Neural progenitor cell (in vitro differentiated cells): ENCODE measurements at regions not wholly inside any gene's neighbourhood (a gene's known extent, or its start where the extent isn't known, plus 50 kb on each side); places are given as distances from the start of the nearest gene placed in this dataset.

Source experiments
- DNase-seq: peaks from one replicate; pipeline ENCODE4 v3.0.0-alpha.2; 2016; ENCODE audit warnings: low spot score
- H2AFZ ChIP-seq: fragments of 200-600 bp; sonication (generic); replicated peaks from 2 replicates; pipeline ENCODE4 v1.6.1; 2016; ENCODE audit warnings: antibody characterized with exemption
- H3F3A ChIP-seq: fragments of 200-600 bp; sonication (generic); 2 replicates; pipeline ENCODE4 v1.6.1; 2016; ENCODE audit warnings: antibody characterized with exemption, low read depth
- H3K27ac ChIP-seq: fragments of 200-600 bp; sonication (generic); 2 replicates; pipeline ENCODE4 v1.5.1; 2016; ENCODE audit warnings: mild to moderate bottlenecking
- H3K27me3 ChIP-seq: fragments of 200-600 bp; sonication (generic); 2 replicates; pipeline ENCODE4 v1.6.1; 2016; ENCODE audit warnings: mild to moderate bottlenecking, moderate library complexity
- H3K36me3 ChIP-seq: fragments of 200-600 bp; sonication (generic); 2 replicates; pipeline ENCODE4 v1.5.1; 2016
- H3K4me1 ChIP-seq: fragments of 200-600 bp; sonication (generic); 2 replicates; pipeline ENCODE4 v1.6.1; 2016; ENCODE audit warnings: mixed run types
- H3K4me2 ChIP-seq: fragments of 200-600 bp; sonication (generic); 2 replicates; pipeline ENCODE4 v1.6.1; 2016
- H3K4me3 ChIP-seq: fragments of 200-600 bp; sonication (generic); 2 replicates; pipeline ENCODE4 v1.5.1; 2016
- H3K79me2 ChIP-seq: fragments of 200-600 bp; sonication (generic); 2 replicates; pipeline ENCODE4 v1.6.1; 2016; ENCODE audit warnings: low read depth
- H3K9ac ChIP-seq: fragments of 200-600 bp; sonication (generic); 2 replicates; pipeline ENCODE4 v1.6.1; 2016
- H3K9me3 ChIP-seq: fragments of 200-600 bp; sonication (generic); 2 replicates; pipeline ENCODE4 v1.5.1; 2016; ENCODE audit warnings: low read depth
- H4K20me1 ChIP-seq: fragments of 200-600 bp; sonication (generic); 2 replicates; pipeline ENCODE4 v1.6.1; 2016; ENCODE audit warnings: low read depth
- H3K27ac Mint-ChIP-seq: 3 replicates; pipeline ENCODE4 v1.8.0; 2021; ENCODE audit warnings: mixed read lengths
- H3K27me3 Mint-ChIP-seq: 2 replicates; pipeline ENCODE4 v1.8.0; 2022; ENCODE audit warnings: low read depth, mild to moderate bottlenecking, inconsistent platforms, moderate library complexity, mixed read lengths; ENCODE audit not compliant: insufficient read depth
- H3K36me3 Mint-ChIP-seq: 3 replicates; pipeline ENCODE4 v1.8.0; 2021; ENCODE audit warnings: mixed read lengths
- H3K4me1 Mint-ChIP-seq: 3 replicates; pipeline ENCODE4 v1.8.0; 2021; ENCODE audit warnings: mixed read lengths
- H3K4me3 Mint-ChIP-seq: 3 replicates; pipeline ENCODE4 v1.8.0; 2021; ENCODE audit warnings: mild to moderate bottlenecking, moderate library complexity, mixed read lengths
- H3K9me3 Mint-ChIP-seq: 3 replicates; pipeline ENCODE4 v1.8.0; 2020; ENCODE audit warnings: mixed read lengths
- EZH2 ChIP-seq: fragments of 200-600 bp; sonication (generic); IDR thresholded peaks from 2 replicates; pipeline ENCODE4 v1.6.1; 2017; ENCODE audit warnings: antibody characterized with exemption, mild to moderate bottlenecking, moderate library complexity
- EZH2phosphoT487 ChIP-seq: fragments of 200-600 bp; sonication (generic); IDR thresholded peaks from 2 replicates; pipeline ENCODE4 v1.6.1; 2017; ENCODE audit warnings: antibody characterized with exemption
- TF ChIP-seq, protein P1 (sequence below): fragments of 200-600 bp; sonication (generic); IDR thresholded peaks from 2 replicates; pipeline ENCODE4 v1.5.1; 2017; ENCODE audit warnings: antibody characterized with exemption, mild to moderate bottlenecking

- H3K27ac ChIP-seq: no peak overlapping the region
- Mint-ChIP-seq H3K27ac (no peak overlapping the region), H3K4me1 (peaks cover 4% of the 10 kb centered on the region), H3K4me3 (no peak overlapping the region), H3K27me3 (no peaks in the 10 kb centered on the region), H3K36me3 (peaks cover 1% of the 10 kb centered on the region), H3K9me3 (no peaks in the 10 kb centered on the region)
- H3F3A ChIP-seq: peaks cover 5% of the 10 kb centered on the region
- no peak for DNase-seq
- H3K79me2 ChIP-seq: no peaks in the 10 kb centered on the region
- no peaks in the 10 kb centered on the region for H3K9me3 ChIP-seq
- TF ChIP-seq, protein P1, sequence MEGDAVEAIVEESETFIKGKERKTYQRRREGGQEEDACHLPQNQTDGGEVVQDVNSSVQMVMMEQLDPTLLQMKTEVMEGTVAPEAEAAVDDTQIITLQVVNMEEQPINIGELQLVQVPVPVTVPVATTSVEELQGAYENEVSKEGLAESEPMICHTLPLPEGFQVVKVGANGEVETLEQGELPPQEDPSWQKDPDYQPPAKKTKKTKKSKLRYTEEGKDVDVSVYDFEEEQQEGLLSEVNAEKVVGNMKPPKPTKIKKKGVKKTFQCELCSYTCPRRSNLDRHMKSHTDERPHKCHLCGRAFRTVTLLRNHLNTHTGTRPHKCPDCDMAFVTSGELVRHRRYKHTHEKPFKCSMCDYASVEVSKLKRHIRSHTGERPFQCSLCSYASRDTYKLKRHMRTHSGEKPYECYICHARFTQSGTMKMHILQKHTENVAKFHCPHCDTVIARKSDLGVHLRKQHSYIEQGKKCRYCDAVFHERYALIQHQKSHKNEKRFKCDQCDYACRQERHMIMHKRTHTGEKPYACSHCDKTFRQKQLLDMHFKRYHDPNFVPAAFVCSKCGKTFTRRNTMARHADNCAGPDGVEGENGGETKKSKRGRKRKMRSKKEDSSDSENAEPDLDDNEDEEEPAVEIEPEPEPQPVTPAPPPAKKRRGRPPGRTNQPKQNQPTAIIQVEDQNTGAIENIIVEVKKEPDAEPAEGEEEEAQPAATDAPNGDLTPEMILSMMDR: no peak
- TF ChIP-seq EZH2: no peak
- TF ChIP-seq EZH2phosphoT487: no peak
- H3K4me3 ChIP-seq: no peak overlapping the region
- H4K20me1 ChIP-seq: no peaks in the 10 kb centered on the region
- no peak overlapping the region for H2AFZ ChIP-seq
- H3K9ac ChIP-seq: no peak overlapping the region
- H3K4me2 ChIP-seq: no peak overlapping the region
- H3K27me3 ChIP-seq: no peaks in the 10 kb centered on the region
- no peaks in the 10 kb centered on the region for H3K36me3 ChIP-seq
- peaks cover 20% of the 10 kb centered on the region for H3K4me1 ChIP-seq
These were observed 389.5 kb downstream of the RND3 start for GRCh38 chr2:150097901-150098531.

- no peak overlapping the region for H3K4me3 Mint-ChIP-seq
- peaks cover 1% of the 10 kb centered on the region for H3K36me3 Mint-ChIP-seq
- H3K9ac ChIP-seq: no peak overlapping the region
- no peak overlapping the region for H3K27ac Mint-ChIP-seq
- no peak overlapping the region for H2AFZ ChIP-seq
- no peak overlapping the region for H3K4me3 ChIP-seq
- no peaks in the 10 kb centered on the region for H3K27me3 ChIP-seq
- H3K36me3 ChIP-seq: no peaks in the 10 kb centered on the region
- no peaks in the 10 kb centered on the region for H4K20me1 ChIP-seq
- H3K27me3 Mint-ChIP-seq: no peaks in the 10 kb centered on the region
- peaks cover 20% of the 10 kb centered on the region for H3K4me1 ChIP-seq
- TF ChIP-seq EZH2 (no peak), EZH2phosphoT487 (no peak)
- TF ChIP-seq, protein P1: no peak
- H3F3A ChIP-seq: peaks cover 5% of the 10 kb centered on the region
- H3K4me1 Mint-ChIP-seq: peaks cover 5% of the 10 kb centered on the region
- no peaks in the 10 kb centered on the region for H3K79me2 ChIP-seq
- DNase-seq: no peak
- H3K27ac ChIP-seq: no peak overlapping the region
- no peaks in the 10 kb centered on the region for H3K9me3 ChIP-seq
- H3K4me2 ChIP-seq: no peak overlapping the region
- H3K9me3 Mint-ChIP-seq: no peaks in the 10 kb centered on the region
These were observed 390.1 kb downstream of the RND3 start for GRCh38 chr2:150097402-150097801.

- Histone ChIP-seq H3K4me3 (no peak overlapping the region), H3K36me3 (no peaks in the 10 kb centered on the region), H3F3A (peaks cover 5% of the 10 kb centered on the region), H3K4me2 (no peak overlapping the region), H3K27me3 (no peaks in the 10 kb centered on the region), H4K20me1 (no peaks in the 10 kb centered on the region), H3K4me1 (peaks cover 11% of the 10 kb centered on the region), H3K79me2 (no peaks in the 10 kb centered on the region), H2AFZ (no peak overlapping the region), H3K9me3 (no peaks in the 10 kb centered on the region), H3K9ac (no peak overlapping the region), H3K27ac (no peak overlapping the region)
- Mint-ChIP-seq H3K9me3 (no peaks in the 10 kb centered on the region), H3K27ac (no peak overlapping the region), H3K4me1 (peaks cover 15% of the 10 kb centered on the region), H3K27me3 (no peaks in the 10 kb centered on the region), H3K4me3 (no peak overlapping the region), H3K36me3 (peaks cover 1% of the 10 kb centered on the region)
- no peak for TF ChIP-seq EZH2phosphoT487
- TF ChIP-seq, protein P1: no peak
- no peak for TF ChIP-seq EZH2
- no peak for DNase-seq
These were observed 391.9 kb downstream of the RND3 start for GRCh38 chr2:150095361-150096095.
